Epidermal melanocyte (primary cell): ENCODE measurements at regions not wholly inside any gene's neighbourhood (a gene's known extent, or its start where the extent isn't known, plus 50 kb on each side); places are given as distances from the start of the nearest gene placed in this dataset.
"Not testable (repeated sequence)": the region's sequence is repeated elsewhere in the genome, so short reads cannot be mapped to it uniquely, and the experiment has no call there.

ENCODE experiments used
- DNase-seq: peaks from one replicate; pipeline ENCODE4 v3.0.0; 2011; ENCODE audit warnings: low spot score; ENCODE audit not compliant: insufficient read length

GRCh38 chr22:22059291-22060002 is 76.9 kb upstream of the TOP3B start:
- no peak for DNase-seq

GRCh38 chr22:22058633-22059290 is 76.2 kb upstream of the TOP3B start:
- no peak for DNase-seq

- no peak for DNase-seq
These were observed 75.2 kb upstream of the TOP3B start for GRCh38 chr22:22057617-22058378.

GRCh38 chr22:22056809-22057594 is 74.4 kb upstream of the TOP3B start:
- not testable (repeated sequence) for DNase-seq

- DNase-seq: not testable (repeated sequence)
These were observed 70.1 kb upstream of the TOP3B start for GRCh38 chr22:22052548-22053139.

- not testable (repeated sequence) for DNase-seq
These were observed 68.4 kb upstream of the TOP3B start for GRCh38 chr22:22051032-22051431.

- no peak for DNase-seq
These were observed 67.7 kb upstream of the TOP3B start for GRCh38 chr22:22050141-22050775.

GRCh38 chr22:22049684-22050083 is 67.1 kb upstream of the TOP3B start:
- no peak for DNase-seq

- DNase-seq: no peak
These were observed 66.5 kb upstream of the TOP3B start for GRCh38 chr22:22048981-22049531.

GRCh38 chr22:22048318-22048942 is 65.8 kb upstream of the TOP3B start:
- DNase-seq: no peak

GRCh38 chr22:22047776-22048175 is 65.2 kb upstream of the TOP3B start:
- DNase-seq: no peak

GRCh38 chr22:22047266-22047665 is 64.7 kb upstream of the TOP3B start:
- DNase-seq: no peak

GRCh38 chr22:22046370-22046769 is 63.8 kb upstream of the TOP3B start:
- no peak for DNase-seq

- no peak for DNase-seq
These were observed 63.2 kb upstream of the TOP3B start for GRCh38 chr22:22045571-22046335.

- no peak for DNase-seq
These were observed 61.6 kb upstream of the TOP3B start for GRCh38 chr22:22044153-22044552.

GRCh38 chr22:22043296-22044078 is 60.9 kb upstream of the TOP3B start:
- DNase-seq: no peak

- DNase-seq: no peak
These were observed 60.2 kb upstream of the TOP3B start for GRCh38 chr22:22042599-22043295.

- DNase-seq: no peak
These were observed 59.4 kb upstream of the TOP3B start for GRCh38 chr22:22042009-22042408.
